GM13977 (cell line): ENCODE measurements at regions not wholly inside any gene's neighbourhood (a gene's known extent, or its start where the extent isn't known, plus 50 kb on each side); places are given as distances from the start of the nearest gene placed in this dataset.

Source experiments
- DNase-seq: peaks from one replicate; pipeline ENCODE4 v3.0.0; 2012; ENCODE audit warnings: low spot score
- in situ Hi-C: fragments of 300-500 bp; cut with MboI; formaldehyde crosslinking; loops from one replicate; pipeline ENCODE4 v1.12.0; 2022; ENCODE audit warnings: low sequenced_read_pairs, low pct_unique_long_range_greater_than_20kb, mixed read lengths, inconsistent platforms; ENCODE audit not compliant: unreplicated experiment
- TF ChIP-seq, protein P1 (sequence below): IDR thresholded peaks from 2 replicates; pipeline ENCODE4 v1.5.1; 2012; ENCODE audit warnings: mild to moderate bottlenecking, control low read depth; ENCODE audit not compliant: insufficient read depth; ENCODE audit errors: extremely low read depth, missing control alignments

DNA sequence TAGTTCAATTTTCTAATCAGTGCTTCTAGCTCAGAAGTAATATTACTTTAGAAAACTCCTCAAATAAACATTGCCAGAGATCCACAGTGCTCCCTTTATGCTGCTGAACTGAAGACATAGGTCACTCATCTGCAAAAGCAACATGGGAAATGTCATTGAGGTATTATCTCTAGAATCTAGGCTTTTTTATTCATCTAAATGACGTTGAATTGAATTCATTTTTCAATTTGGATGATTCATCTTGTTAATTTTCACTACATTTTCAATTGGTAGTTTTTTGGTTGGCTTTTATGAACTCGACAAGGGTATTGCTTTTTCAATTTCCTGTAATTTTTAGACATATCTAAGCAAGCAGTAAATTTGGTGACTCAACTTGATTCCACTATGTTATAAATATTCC, 275.4 kb downstream of the NFKBIZ start:
- TF ChIP-seq, protein P1, sequence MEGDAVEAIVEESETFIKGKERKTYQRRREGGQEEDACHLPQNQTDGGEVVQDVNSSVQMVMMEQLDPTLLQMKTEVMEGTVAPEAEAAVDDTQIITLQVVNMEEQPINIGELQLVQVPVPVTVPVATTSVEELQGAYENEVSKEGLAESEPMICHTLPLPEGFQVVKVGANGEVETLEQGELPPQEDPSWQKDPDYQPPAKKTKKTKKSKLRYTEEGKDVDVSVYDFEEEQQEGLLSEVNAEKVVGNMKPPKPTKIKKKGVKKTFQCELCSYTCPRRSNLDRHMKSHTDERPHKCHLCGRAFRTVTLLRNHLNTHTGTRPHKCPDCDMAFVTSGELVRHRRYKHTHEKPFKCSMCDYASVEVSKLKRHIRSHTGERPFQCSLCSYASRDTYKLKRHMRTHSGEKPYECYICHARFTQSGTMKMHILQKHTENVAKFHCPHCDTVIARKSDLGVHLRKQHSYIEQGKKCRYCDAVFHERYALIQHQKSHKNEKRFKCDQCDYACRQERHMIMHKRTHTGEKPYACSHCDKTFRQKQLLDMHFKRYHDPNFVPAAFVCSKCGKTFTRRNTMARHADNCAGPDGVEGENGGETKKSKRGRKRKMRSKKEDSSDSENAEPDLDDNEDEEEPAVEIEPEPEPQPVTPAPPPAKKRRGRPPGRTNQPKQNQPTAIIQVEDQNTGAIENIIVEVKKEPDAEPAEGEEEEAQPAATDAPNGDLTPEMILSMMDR: no peak
- DNase-seq: no peak
- in situ Hi-C loops: no loop called here

DNA sequence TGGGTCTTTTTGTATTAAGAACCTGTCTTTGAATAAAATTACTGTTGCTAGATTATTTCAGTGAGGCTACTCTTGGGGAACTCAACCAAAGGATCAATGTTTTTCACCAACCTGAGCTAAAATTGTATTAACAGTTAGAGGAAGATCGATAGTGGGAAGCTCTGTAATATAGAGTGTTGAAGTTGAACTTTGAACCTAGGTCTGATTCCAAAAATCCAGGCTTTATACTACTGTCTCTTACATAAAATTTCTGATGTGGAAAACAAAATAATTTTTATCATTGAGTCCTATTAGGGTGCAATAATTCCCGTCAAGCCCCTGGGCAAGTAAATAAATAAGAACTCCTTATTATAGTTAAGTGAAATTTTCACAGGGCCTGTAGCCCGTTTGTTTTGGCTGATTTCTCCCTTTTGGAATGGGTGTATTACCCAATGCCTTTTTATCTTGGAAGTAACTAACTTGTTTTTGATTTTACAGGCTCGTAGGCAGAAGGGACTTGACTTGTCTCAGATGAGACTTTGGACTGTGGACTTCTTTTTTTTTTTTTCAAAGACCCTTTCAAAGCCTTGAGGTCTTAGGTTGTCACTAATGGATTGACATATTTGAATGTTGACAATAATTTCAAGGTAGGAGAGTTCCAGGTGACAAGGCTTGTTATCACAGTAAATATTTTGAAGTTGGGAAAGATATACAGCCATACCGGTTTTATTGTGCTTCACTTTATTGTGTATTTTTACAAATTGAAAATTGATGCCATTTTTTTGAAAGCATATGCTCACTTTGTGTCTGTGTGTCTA, 276.1 kb downstream of the NFKBIZ start:
- in situ Hi-C loops: no loop called here

DNA sequence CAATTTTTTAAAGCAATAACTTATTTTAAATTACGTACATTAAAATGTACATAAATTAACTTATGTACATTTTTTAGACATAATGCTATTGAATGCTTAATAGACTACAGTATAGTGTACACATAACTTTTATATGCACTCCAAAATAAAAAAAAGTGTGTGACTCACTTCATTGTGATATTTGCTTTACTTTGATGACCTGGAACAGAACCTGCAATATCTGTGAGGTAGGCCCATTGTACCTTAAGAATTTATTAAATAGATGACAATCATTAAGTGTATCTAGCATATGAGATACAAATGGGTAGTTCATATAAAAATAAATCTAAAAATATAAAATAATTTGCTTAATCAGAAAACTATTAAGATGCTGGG, 276.7 kb downstream of the NFKBIZ start:
- DNase-seq: no peak
- in situ Hi-C loops: no loop called here
- TF ChIP-seq, protein P1: no peak

More for the DNA sequence above, 276.1 kb downstream of the NFKBIZ start:
- no peak for DNase-seq
- TF ChIP-seq, protein P1: no peak

DNA sequence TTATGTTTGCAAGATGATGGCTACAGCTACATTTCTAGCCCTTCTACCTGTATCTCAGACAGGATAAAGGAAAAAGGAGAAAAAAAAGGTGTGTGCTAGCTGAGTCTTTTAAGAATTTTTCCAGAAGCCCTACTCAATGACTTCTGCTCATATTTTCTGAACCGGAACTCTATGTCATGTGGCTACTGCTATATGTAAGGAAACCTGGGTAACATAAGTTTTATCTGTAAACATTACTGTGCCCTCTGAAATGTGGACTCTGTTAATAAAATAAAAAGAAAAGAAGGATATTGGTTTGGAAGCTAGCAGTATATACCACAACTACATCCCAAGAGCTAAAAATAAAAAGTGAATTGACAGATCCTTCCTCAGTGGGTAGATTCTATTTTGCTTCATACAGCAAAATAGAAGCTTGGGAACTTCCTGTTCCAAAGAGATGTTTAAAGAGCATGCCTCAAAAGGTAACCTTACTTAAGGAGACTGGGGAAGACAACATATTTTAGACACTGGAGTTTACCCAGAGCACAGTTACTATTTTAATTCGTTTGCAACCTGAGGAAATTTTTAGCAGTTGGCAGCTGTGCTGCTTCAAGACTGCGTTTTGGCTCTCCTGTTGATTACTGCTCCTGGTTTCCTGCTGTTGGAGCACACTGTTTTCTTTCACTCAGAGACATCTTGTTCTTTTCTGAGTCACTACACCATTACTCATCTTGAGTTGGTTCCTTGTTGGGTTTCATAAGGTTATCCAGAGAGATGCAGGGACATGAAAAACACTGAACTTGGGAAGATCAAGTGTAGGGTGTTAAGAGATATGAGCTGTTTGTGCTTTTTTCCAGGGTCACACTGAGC, 280.7 kb downstream of the NFKBIZ start:
- DNase-seq: no peak
- TF ChIP-seq, protein P1: no peak
- in situ Hi-C loops: no loop called here

DNA sequence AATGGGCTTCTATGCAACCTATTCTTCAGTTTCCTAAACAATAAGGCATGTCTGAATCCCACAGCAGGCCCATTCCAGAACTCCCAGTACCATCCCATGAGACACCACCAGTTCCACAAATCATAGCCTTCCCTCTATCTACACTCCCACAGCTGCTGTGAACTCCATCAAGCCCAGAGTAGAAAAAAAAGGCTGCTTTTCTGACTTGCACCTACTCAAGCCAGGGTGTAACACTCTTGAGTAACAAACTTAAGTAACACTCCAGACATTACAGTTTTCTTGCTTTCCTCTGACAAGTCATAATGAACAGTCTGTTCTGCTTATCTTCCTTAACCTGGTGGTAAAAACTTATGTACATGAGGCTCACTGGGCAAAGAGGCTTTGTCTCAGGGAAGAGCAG, 283.1 kb downstream of the NFKBIZ start:
- no peak for DNase-seq
- TF ChIP-seq, protein P1: no peak
- in situ Hi-C loops: no loop called here

DNA sequence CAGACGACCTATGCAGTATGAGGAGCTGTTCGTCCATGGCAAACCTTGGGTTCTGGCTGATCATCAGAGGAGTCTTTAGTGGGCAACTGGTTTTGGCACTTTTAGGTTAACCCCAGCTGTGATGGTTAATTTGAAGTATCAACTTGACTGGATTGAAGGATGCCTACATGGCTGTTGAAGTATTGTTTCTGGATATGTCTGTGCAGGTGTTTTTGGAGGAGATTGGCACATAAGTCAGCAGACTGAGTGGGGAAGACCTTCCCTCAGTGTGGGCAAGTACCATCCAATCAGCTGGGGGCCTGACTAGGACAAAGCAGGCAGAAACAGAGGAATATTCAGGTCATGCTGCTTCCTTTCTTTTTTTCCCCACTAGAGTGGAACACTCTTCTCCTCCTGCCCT, 284.1 kb downstream of the NFKBIZ start:
- TF ChIP-seq, protein P1: no peak
- no peak for DNase-seq
- in situ Hi-C loops: no loop called here
